ENCODE measurements at regions not wholly inside any gene's neighbourhood (a gene's known extent, or its start where the extent isn't known, plus 50 kb on each side); places are given as distances from the start of the nearest gene placed in this dataset.

- TF ChIP-seq CTCF (conservative IDR thresholded peaks at IDR 0.05; ENCODE audit: low read depth, low read length) (no peak), EZH2 (IDR thresholded peaks at IDR 0.05; ENCODE audit: low read length, unreplicated experiment) (no peak), EZH2phosphoT487 (IDR thresholded peaks at IDR 0.05; ENCODE audit: borderline replicate concordance, low read length) (no peak)
Observed at GRCh38 chr2:9741110-9741509, 102.2 kb upstream of the TAF1B start.
